Thymus (tissue), 11 donors: ENCODE measurements at regions not wholly inside any gene's neighbourhood (a gene's known extent, or its start where the extent isn't known, plus 50 kb on each side); places are given as distances from the start of the nearest gene placed in this dataset.
"Not testable (repeated sequence)": the region's sequence is repeated elsewhere in the genome, so short reads cannot be mapped to it uniquely, and the experiment has no call there.

ENCODE experiments used
- DNase-seq, 9 donors: peaks; one replicate each; pipeline ENCODE4 v3.0.0-alpha.2; 2013; ENCODE audit warnings: low spot score in 9 of 9, low read depth in 6 of 9, missing footprints in 1 of 9
- H3K27ac ChIP-seq, 2 donors: one replicate each; pipeline ENCODE4 v1.5.1; 2013; ENCODE audit warnings: control low read depth in 1 of 2, low read depth in 1 of 2, low read length in 1 of 2, mild to moderate bottlenecking in 1 of 2, moderate library complexity in 1 of 2
- H3K27me3 ChIP-seq, 2 donors: one replicate each; pipeline ENCODE4 v1.5.1; 2013; ENCODE audit warnings: low read length in 1 of 2; ENCODE audit not compliant: control insufficient read depth in 2 of 2, insufficient read depth in 1 of 2
- H3K36me3 ChIP-seq, 2 donors: one replicate each; pipeline ENCODE4 v1.5.1; 2013; ENCODE audit warnings: low read length in 1 of 2, mild to moderate bottlenecking in 1 of 2, moderate library complexity in 1 of 2; ENCODE audit not compliant: control insufficient read depth in 2 of 2, insufficient read depth in 2 of 2
- H3K4me1 ChIP-seq, 2 donors: one replicate each; pipeline ENCODE4 v1.5.1; 2013; ENCODE audit warnings: low read length in 2 of 2; ENCODE audit not compliant: control insufficient read depth in 2 of 2, insufficient read depth in 2 of 2
- H3K4me3 ChIP-seq, 2 donors: one replicate each; pipeline ENCODE4 v1.5.1; 2013; ENCODE audit warnings: low read length in 2 of 2, control low read depth in 1 of 2, mild to moderate bottlenecking in 1 of 2
- H3K9me3 ChIP-seq, 2 donors: one replicate each; pipeline ENCODE4 v1.5.1; 2013; ENCODE audit warnings: low read length in 1 of 2, mild to moderate bottlenecking in 1 of 2; ENCODE audit not compliant: control insufficient read depth in 2 of 2, insufficient read depth in 1 of 2
- WGBS: extraction: QIAGEN DNeasy Blood & Tissue Kit; methylation state at CpG from one replicate; pipeline ENCODE4 v1.1.7; 2013; 5-methylcytosine and 5-hydroxymethylcytosine counted together
- donor health status: healthy.

- WGBS: 71% methylated on average over 2 of the region's 2 CpGs
- no peaks in the 10 kb centered on the region for H3K27me3 ChIP-seq
- H3K9me3 ChIP-seq: no peaks in the 10 kb centered on the region
- H3K27ac ChIP-seq: no peak overlapping the region
- DNase-seq: no peak
- H3K4me1 ChIP-seq: no peaks in the 10 kb centered on the region
- no peaks in the 10 kb centered on the region for H3K36me3 ChIP-seq
- no peak overlapping the region for H3K4me3 ChIP-seq
Observed at GRCh38 chr9:85112391-85112790, 442.9 kb downstream of the NTRK2 start.

- H3K9me3 ChIP-seq: no peaks in the 10 kb centered on the region
- H3K36me3 ChIP-seq: no peaks in the 10 kb centered on the region
- DNase-seq: no peak
- H3K4me3 ChIP-seq: no peak overlapping the region
- no peak overlapping the region for H3K27ac ChIP-seq
- H3K27me3 ChIP-seq: no peaks in the 10 kb centered on the region
- H3K4me1 ChIP-seq: no peaks in the 10 kb centered on the region
Observed at GRCh38 chr9:85108746-85109145, 439.2 kb downstream of the NTRK2 start.

- H3K9me3 ChIP-seq: no peaks in the 10 kb centered on the region
- DNase-seq: no peak
- H3K4me1 ChIP-seq: no peaks in the 10 kb centered on the region
- no peak overlapping the region for H3K27ac ChIP-seq
- 93% methylated on average over 6 of the region's 6 CpGs for WGBS
- no peaks in the 10 kb centered on the region for H3K36me3 ChIP-seq
- H3K27me3 ChIP-seq: no peaks in the 10 kb centered on the region
- H3K4me3 ChIP-seq: no peak overlapping the region
Observed at GRCh38 chr9:85108229-85108628, 438.7 kb downstream of the NTRK2 start.

- 89% methylated on average over 2 of the region's 2 CpGs for WGBS
Observed at GRCh38 chr9:85089188-85089969, 419.9 kb downstream of the NTRK2 start.

GRCh38 chr9:85081963-85082362 lies 412.4 kb downstream of the NTRK2 start:
- no peaks in the 10 kb centered on the region for H3K36me3 ChIP-seq
- H3K9me3 ChIP-seq: no peaks in the 10 kb centered on the region
- WGBS: 93% methylated on average over 3 of the region's 3 CpGs
- H3K27me3 ChIP-seq: no peaks in the 10 kb centered on the region
- DNase-seq: no peak
- no peak overlapping the region for H3K4me3 ChIP-seq
- no peaks in the 10 kb centered on the region for H3K4me1 ChIP-seq
- H3K27ac ChIP-seq: no peak overlapping the region

More at GRCh38 chr9:85089188-85089969, 419.9 kb downstream of the NTRK2 start:
- Histone ChIP-seq H3K27ac (no peak overlapping the region), H3K9me3 (no peaks in the 10 kb centered on the region), H3K36me3 (no peaks in the 10 kb centered on the region), H3K4me1 (no peaks in the 10 kb centered on the region), H3K27me3 (no peaks in the 10 kb centered on the region), H3K4me3 (no peak overlapping the region)
- DNase-seq: no peak

- H3K27me3 ChIP-seq: no peaks in the 10 kb centered on the region
- no peak overlapping the region for H3K4me3 ChIP-seq
- no peaks in the 10 kb centered on the region for H3K4me1 ChIP-seq
- H3K36me3 ChIP-seq: no peaks in the 10 kb centered on the region
- DNase-seq: no peak
- H3K27ac ChIP-seq: no peak overlapping the region
- WGBS: 70% methylated on average over 1 of the region's 1 CpG
- no peaks in the 10 kb centered on the region for H3K9me3 ChIP-seq
Observed at GRCh38 chr9:85079349-85079748, 409.8 kb downstream of the NTRK2 start.

GRCh38 chr9:85077944-85078343 lies 408.4 kb downstream of the NTRK2 start:
- no peak overlapping the region for H3K27ac ChIP-seq
- H3K4me1 ChIP-seq: no peaks in the 10 kb centered on the region
- 94% methylated on average over 5 of the region's 5 CpGs for WGBS
- no peaks in the 10 kb centered on the region for H3K27me3 ChIP-seq
- H3K4me3 ChIP-seq: no peak overlapping the region
- no peak for DNase-seq
- H3K36me3 ChIP-seq: no peaks in the 10 kb centered on the region
- no peaks in the 10 kb centered on the region for H3K9me3 ChIP-seq

GRCh38 chr9:85077146-85077545 lies 407.6 kb downstream of the NTRK2 start:
- DNase-seq, H3K27me3 ChIP-seq, H3K4me3 ChIP-seq, H3K9me3 ChIP-seq, H3K4me1 ChIP-seq, H3K27ac ChIP-seq, H3K36me3 ChIP-seq: not testable (repeated sequence)
- 66% methylated on average over 13 of the region's 23 CpGs for WGBS
